HG03469 (cell line): ENCODE measurements at regions not wholly inside any gene's neighbourhood (a gene's known extent, or its start where the extent isn't known, plus 50 kb on each side); places are given as distances from the start of the nearest gene placed in this dataset.
"Not testable (repeated sequence)": the region's sequence is repeated elsewhere in the genome, so short reads cannot be mapped to it uniquely, and the experiment has no call there.

Experiments
- ATAC-seq: cut with Tn5 transposase; IDR thresholded peaks from one replicate; pipeline ENCODE4 v1.9.1; 2021; ENCODE audit warnings: mild to moderate bottlenecking, moderate library complexity, moderate number of reproducible peaks; ENCODE audit not compliant: unreplicated experiment

GRCh38 chr10:3255616-3256015 is 83.0 kb upstream of the PITRM1 start:
- ATAC-seq, result no peak

DNA sequence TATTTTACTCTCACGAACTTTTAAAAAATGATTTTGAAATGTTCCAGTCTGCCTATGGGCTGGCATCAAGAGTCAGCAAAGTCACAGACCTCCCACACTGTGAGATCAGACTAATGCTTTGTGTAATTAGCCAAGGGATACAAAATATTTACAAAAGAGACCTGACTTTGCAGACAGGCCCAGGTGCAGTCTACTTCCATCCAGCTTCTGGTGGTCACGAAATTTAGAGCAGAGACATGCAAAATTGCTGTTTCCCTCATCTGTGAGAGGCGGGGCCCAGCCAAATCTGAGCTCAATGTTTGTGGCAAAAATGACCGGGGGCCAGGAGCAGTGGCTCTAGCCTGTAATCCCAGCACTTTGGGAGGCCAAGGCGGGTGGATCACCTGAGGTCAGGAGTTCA is 82.5 kb upstream of the PITRM1 start:
- no peak for ATAC-seq

- not testable (repeated sequence) for ATAC-seq
These were observed 81.4 kb upstream of the PITRM1 start for GRCh38 chr10:3253974-3254373.

- no peak for ATAC-seq
These were observed 78.6 kb upstream of the PITRM1 start for GRCh38 chr10:3251172-3251571.

DNA sequence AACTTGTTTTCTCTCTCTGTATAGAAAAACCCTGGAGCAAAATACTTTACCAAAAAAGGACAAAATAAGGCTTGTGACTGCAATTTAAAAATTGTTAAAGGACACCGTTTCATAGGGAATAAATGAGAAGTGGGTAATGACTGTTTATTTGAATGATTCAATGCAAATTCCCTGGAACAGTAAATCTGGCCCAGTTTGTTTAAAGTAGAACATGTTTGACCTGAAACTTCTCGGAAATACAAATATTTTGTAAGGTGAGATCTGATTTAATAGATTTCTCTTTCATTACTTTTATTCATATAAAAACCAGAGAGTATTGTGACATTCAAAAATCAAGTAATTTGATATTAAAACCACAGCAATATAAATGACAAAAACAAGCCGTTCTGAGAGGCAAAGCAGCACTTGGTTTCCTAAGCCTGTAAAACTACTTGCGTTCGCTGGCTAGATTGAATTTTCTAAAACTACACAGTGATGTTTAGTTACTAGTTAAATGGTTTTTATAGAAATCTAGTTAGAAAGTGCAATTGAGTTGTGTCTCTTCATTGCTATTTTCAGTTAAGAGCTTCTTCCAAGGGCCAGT is 76.8 kb upstream of the PITRM1 start:
- no peak for ATAC-seq

DNA sequence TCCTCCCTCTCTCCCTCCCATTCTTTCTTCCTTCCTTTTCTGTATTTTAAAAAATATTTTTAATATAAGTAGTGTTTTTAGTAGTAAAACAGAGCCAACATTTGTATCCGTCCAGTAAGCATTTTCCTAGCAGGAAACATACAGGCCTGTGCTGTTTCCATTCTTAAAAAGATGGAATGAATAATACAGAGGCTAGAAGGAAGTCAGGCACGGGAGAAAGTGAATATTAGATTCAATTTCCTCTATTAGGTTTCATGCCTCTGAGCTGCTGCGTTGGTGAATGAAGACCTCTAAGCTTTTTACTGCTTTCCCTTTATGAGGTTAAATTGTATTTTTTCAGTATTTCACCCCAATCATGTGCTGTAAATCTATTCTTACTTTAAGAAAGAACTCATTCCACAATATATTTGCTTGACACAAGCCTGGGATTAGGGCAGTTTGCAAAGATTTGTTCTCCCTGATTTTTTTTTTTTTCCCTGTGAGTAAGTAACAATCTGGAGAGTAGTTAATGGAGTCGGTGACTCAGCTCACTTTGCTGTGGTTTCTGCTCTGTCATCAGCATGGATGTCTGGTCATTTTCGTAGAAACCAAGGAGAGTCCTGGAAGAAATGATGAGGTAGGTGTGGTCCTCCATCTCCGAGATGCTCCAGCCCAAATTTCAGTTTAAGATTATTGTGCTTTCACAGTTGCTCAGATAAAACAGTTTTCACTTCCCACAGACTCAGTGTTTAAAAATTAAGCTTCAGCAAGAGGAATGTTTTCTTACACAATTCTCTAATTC is 76.1 kb upstream of the PITRM1 start:
- no peak for ATAC-seq

GRCh38 chr10:3245395-3245794 is 72.8 kb upstream of the PITRM1 start:
- no peak for ATAC-seq

DNA sequence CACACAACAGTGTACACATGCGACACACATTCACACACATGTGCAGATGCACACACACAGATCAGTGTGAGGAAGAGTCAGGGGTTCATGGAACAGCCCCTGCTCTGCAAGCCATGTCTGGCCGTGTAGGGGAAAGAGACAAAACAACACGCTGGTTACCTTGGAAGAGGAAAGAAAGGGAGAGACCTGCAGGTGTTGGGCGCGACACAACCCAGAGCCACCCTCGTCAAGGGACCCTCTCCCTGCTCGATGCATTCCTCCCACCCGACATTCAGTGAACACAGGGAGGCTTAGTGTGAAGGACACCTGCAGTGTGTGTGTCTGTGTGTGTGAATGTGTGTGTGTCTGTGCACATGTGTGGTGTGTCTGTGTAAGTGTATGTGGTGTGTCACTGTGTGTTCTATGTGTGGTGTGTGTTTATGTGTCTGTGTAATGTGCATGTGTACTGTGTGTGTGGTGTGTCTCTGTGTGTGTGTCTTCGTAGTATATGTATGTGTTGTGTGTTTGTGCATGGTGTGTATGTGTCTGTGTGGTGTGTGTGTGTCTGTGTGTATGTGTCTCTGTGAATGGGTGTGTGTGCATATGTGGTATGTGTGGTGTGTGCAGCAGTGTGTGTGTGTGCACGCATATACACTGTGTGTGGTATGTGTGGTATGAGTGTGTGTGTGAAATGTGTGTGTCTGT is 69.5 kb upstream of the PITRM1 start:
- ATAC-seq, result no peak

DNA sequence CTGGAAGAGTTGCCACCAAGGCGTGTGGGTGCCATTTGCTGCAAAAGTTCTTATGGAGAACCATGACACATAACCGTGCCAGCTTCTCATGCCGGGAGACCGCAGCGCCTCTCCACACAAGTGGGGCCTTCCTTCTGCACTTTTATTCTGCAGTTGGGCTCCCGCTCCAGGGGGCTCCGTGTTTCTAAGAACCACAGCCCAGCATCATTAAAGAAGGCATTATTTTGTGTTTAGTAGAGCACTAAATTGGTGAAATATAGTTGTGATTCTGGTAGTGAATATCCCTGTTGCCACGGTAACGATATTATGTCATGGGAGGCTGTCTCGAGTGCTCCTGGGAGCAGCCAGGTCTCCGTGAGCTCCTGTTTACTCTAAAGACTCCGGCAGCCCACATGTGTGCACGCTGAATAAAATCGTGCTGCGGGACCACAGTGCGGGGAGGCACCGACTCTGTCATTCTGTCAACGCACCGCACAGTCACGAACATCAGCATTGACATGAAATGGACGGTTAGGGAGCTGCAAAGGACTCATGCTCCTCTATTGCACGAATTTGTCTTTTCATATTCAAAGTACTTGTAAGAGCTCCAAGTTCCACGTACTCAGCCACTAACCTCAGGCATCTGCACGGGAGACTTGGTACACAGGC is 68.8 kb upstream of the PITRM1 start:
- no peak for ATAC-seq

DNA sequence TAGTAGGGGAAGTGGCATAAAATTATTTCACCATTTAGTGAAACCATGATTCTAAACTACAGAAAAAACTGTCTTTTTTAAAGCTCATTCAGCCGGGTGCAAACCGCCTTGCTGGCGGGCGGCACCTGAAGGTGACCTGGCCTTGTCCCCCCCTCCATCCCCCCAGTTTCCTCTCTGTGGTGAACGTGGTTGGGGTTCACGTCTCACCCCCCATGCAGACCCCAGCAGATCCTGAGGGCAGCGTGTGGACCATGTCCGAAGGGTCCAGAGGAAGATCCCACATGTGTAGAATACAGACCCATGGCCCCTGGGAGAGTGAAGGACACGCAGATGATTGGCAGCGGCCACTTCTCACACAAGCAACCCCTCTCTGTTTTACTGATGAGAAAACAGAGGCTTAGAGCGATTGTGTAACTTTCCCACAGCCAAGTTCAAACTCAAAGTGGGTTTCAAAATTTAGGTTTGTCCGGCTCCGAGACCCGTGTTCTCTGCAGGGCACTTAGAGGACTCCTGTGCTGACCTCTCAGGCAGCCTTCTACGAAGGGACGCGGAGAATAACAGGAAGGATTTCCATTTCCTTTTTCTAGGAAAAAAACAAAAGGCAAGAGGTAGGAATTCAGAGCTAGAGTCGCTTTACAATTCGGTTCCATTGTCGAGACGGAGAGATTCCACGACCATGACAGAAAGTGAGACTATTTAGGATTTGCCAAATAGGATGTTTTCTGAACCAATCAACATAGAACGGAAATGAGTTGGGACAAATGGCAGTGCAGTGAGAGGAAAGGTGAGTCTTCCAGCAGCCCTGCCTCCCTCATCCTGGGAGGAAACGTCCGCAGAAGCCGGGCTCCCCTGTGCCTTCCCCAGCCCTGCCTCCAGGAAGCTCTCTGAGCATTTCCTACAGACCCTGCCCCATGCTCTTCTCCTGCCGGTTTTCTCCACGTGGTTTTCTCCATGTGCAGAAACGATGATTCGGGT is 67.6 kb upstream of the PITRM1 start:
- no peak for ATAC-seq

GRCh38 chr10:3239066-3239919 is 66.7 kb upstream of the PITRM1 start:
- peak; percentile 44 for ATAC-seq

DNA sequence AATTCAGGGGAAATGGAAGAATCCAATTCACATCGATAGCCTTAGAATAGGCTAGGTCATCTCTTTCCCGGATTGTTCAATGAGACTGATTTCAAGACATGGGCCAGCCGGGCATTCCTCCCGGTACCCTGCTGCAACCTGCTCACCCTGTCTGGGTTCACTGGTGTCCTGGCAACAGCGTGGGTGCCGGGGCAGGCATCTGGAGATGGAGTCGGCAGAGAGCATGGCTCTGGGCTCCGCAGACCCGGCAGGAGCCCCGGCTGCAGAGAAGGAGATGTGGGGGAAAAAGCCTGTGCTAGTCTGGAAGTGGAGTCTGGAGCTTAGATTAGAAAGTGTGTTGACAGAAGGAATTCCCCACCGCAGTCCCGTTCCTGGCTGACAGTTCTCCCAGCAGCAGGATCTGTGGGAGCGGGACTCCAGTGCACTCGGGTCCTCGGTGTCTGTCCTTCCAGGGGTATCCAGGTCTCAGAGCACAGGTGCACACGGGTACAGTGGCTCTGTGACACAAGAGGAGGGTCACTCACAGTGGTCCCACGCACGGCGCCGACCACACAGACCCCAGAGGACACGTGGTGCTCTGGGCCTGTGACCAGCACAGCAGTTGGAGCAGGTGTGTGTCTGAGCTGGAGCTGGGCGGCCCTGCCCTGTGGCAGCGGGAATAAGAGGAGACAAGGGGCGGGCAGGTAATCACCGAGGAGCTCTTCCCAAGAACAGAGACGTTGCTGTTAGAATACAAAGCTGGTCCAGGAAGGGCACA is 65.7 kb upstream of the PITRM1 start:
- no peak for ATAC-seq

GRCh38 chr10:3237530-3237929 is 64.9 kb upstream of the PITRM1 start:
- ATAC-seq, result no peak

- no peak for ATAC-seq
These were observed 64.2 kb upstream of the PITRM1 start for GRCh38 chr10:3236644-3237404.

GRCh38 chr10:3235996-3236510 is 63.5 kb upstream of the PITRM1 start:
- no peak for ATAC-seq

GRCh38 chr10:3235395-3235794 is 62.8 kb upstream of the PITRM1 start:
- no peak for ATAC-seq

- no peak for ATAC-seq
These were observed 61.0 kb upstream of the PITRM1 start for GRCh38 chr10:3233486-3233990.
